ENCODE measurements at regions not wholly inside any gene's neighbourhood (a gene's known extent, or its start where the extent isn't known, plus 50 kb on each side); places are given as distances from the start of the nearest gene placed in this dataset.

DNA sequence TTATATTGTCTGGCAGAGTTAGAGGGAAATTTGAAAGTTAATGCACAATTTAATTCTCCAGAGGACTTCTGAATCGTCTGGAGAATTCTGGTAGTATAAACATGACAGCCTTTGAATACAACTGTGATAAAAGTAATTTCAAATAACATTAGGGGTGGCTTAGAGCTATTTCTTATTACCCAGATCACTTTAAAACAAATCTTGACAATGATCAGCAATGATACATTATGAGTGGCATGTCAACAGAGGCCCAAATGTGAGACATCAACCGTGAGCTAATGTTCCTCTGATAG lies 259.1 kb downstream of the HACE1 start:
- POLR2A ChIA-PET, result no interaction called here
- no peaks in the 10 kb centered on the region for H3K36me3 ChIP-seq (replicated peaks in 1 of 2; ENCODE audit: control insufficient read depth in 1 of 2, insufficient read depth in 2 of 2, low read length in 1 of 2)
- H3K9ac ChIP-seq, result no peak overlapping the region
- CTCF ChIA-PET, result interaction anchor here (1.2 kb wide), 1 partner anchor 15 kb away, joined by 3 read pairs; no protein-coding TSS in a partner anchor
- no peaks in the 10 kb centered on the region for H3K27me3 ChIP-seq (ENCODE audit: insufficient read depth)
- no peak overlapping the region for H2AFZ ChIP-seq (ENCODE audit: low read depth)
- no peak overlapping the region for H3K4me2 ChIP-seq
- DNase-seq, result no peak
- TF ChIP-seq, protein P1, sequence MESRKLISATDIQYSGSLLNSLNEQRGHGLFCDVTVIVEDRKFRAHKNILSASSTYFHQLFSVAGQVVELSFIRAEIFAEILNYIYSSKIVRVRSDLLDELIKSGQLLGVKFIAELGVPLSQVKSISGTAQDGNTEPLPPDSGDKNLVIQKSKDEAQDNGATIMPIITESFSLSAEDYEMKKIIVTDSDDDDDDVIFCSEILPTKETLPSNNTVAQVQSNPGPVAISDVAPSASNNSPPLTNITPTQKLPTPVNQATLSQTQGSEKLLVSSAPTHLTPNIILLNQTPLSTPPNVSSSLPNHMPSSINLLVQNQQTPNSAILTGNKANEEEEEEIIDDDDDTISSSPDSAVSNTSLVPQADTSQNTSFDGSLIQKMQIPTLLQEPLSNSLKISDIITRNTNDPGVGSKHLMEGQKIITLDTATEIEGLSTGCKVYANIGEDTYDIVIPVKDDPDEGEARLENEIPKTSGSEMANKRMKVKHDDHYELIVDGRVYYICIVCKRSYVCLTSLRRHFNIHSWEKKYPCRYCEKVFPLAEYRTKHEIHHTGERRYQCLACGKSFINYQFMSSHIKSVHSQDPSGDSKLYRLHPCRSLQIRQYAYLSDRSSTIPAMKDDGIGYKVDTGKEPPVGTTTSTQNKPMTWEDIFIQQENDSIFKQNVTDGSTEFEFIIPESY (IDR thresholded peaks at IDR 0.05; ENCODE audit: borderline replicate concordance, low read depth), result no peak
- TF ChIP-seq CHD2 (IDR thresholded peaks at IDR 0.05; ENCODE audit: low read length, partially characterized antibody), result no peak
- peak; percentile 14; the same call in 1 of the 2 replicates for TF ChIP-seq RCOR1 (IDR thresholded peaks at IDR 0.05; ENCODE audit: low read length)
- no peak for TF ChIP-seq GABPA (IDR thresholded peaks at IDR 0.05; ENCODE audit: low read depth)
- TF ChIP-seq GATA2 (CRISPR knock-in tag; IDR thresholded peaks at IDR 0.05), result peak; percentile 64
- TF ChIP-seq TCF12 (IDR thresholded peaks at IDR 0.05), result no peak
- no peak for TF ChIP-seq REST (IDR thresholded peaks at IDR 0.05; ENCODE audit: low read depth, low read length)
- no peak for TF ChIP-seq MAX (IDR thresholded peaks at IDR 0.05; ENCODE audit: low read depth)
- no peak for TF ChIP-seq IRF3 (IDR thresholded peaks at IDR 0.05; ENCODE audit: low read depth, low read length)
- TF ChIP-seq MXI1 (IDR thresholded peaks at IDR 0.05; ENCODE audit: low read depth, low read length), result no peak
- no peak for TF ChIP-seq MEF2A (IDR thresholded peaks at IDR 0.05; ENCODE audit: borderline replicate concordance, low read depth)
- H3K4me1 ChIP-seq (ENCODE audit: control insufficient read depth in 1 of 2, insufficient read depth in 2 of 2, low read depth in 1 of 2, low read length in 1 of 2), result peaks cover 18 to 21% of the 10 kb centered on the region in 2 experiments
- no peaks in the 10 kb centered on the region for H3K79me2 ChIP-seq (ENCODE audit: insufficient read depth)
- no peaks in the 10 kb centered on the region for H3K9me3 ChIP-seq
- no peaks in the 10 kb centered on the region for H4K20me1 ChIP-seq (ENCODE audit: insufficient read depth)
- no peak overlapping the region; a peak in 1 of 4 replicates for H3K27ac ChIP-seq (ENCODE audit: low read depth in 2 of 2, low read length in 1 of 2)
- no peaks in the 10 kb centered on the region for H3K9me2 ChIP-seq
- H3K4me3 ChIP-seq (ENCODE audit: low read depth in 2 of 2, low read length in 1 of 2), result no peak overlapping the region
- WGBS (ENCODE audit: low lambda C conversion rate), result 22% methylated on average over 2 of the region's 2 CpGs
- no peaks in the 10 kb centered on the region for H3F3A ChIP-seq (replicated peaks; ENCODE audit: insufficient read depth)
